H9 (cell line): ENCODE measurements at regions not wholly inside any gene's neighbourhood (a gene's known extent, or its start where the extent isn't known, plus 50 kb on each side); places are given as distances from the start of the nearest gene placed in this dataset.

ENCODE experiments used
- DNase-seq: peaks from one replicate; pipeline ENCODE4 v3.0.0-alpha.2; 2017
- H2AFZ ChIP-seq: one replicate; pipeline ENCODE4 v1.6.1; 2013; ENCODE audit warnings: mild to moderate bottlenecking, low read length, control low read depth, moderate library complexity
- H2AK5ac ChIP-seq: 2 replicates; pipeline ENCODE4 v1.6.1; 2013; ENCODE audit warnings: low read length, control low read depth, mixed read lengths; ENCODE audit not compliant: insufficient read length
- H2BK120ac ChIP-seq: one replicate; pipeline ENCODE4 v1.6.1; 2013; ENCODE audit warnings: low read depth, mild to moderate bottlenecking, low read length, control low read depth, inconsistent platforms; ENCODE audit not compliant: poor library complexity, severe bottlenecking
- H2BK12ac ChIP-seq: 2 replicates; pipeline ENCODE4 v1.6.1; 2013; ENCODE audit warnings: low read length, control low read depth, mixed read lengths, low read depth; ENCODE audit not compliant: insufficient read length
- H2BK15ac ChIP-seq: 2 replicates; pipeline ENCODE4 v1.6.1; 2013; ENCODE audit warnings: low read depth, low read length, control low read depth
- H2BK20ac ChIP-seq: one replicate; pipeline ENCODE4 v1.6.1; 2013; ENCODE audit warnings: low read depth, mild to moderate bottlenecking, low read length, control low read depth, inconsistent platforms; ENCODE audit not compliant: poor library complexity, severe bottlenecking
- H2BK5ac ChIP-seq: 2 replicates; pipeline ENCODE4 v1.6.1; 2013; ENCODE audit warnings: low read length, control low read depth, mixed read lengths; ENCODE audit not compliant: insufficient read length
- H3K14ac ChIP-seq: 2 replicates; pipeline ENCODE4 v1.6.1; 2013; ENCODE audit warnings: low read length, control low read depth; ENCODE audit not compliant: insufficient read depth
- H3K18ac ChIP-seq: 2 replicates; pipeline ENCODE4 v1.6.1; 2013; ENCODE audit warnings: low read depth, mild to moderate bottlenecking, mixed read lengths, low read length, control low read depth; ENCODE audit not compliant: insufficient read length
- H3K23ac ChIP-seq: 2 replicates; pipeline ENCODE4 v1.6.1; 2013; ENCODE audit warnings: low read length, control low read depth, mixed read lengths, low read depth; ENCODE audit not compliant: insufficient read length
- H3K23me2 ChIP-seq: 2 replicates; pipeline ENCODE4 v1.6.1; 2013; ENCODE audit warnings: low read depth, mild to moderate bottlenecking, mixed read lengths, low read length, control low read depth; ENCODE audit not compliant: insufficient read length, poor library complexity, severe bottlenecking
- H3K27ac ChIP-seq: 2 replicates; pipeline ENCODE4 v1.5.1; 2013; ENCODE audit warnings: low read length, control low read depth, mixed read lengths, low read depth; ENCODE audit not compliant: insufficient read length
- H3K27me3 ChIP-seq: 2 replicates; pipeline ENCODE4 v1.6.1; 2013; ENCODE audit warnings: low read length, control low read depth, inconsistent platforms; ENCODE audit not compliant: insufficient read depth
- H3K4ac ChIP-seq: 2 replicates; pipeline ENCODE4 v1.6.1; 2013; ENCODE audit warnings: low read depth, mild to moderate bottlenecking, control low read depth, inconsistent platforms, low read length, moderate library complexity
- H3K4me1 ChIP-seq: 2 replicates; pipeline ENCODE4 v1.6.1; 2013; ENCODE audit warnings: low read length, control low read depth, inconsistent platforms; ENCODE audit not compliant: insufficient read depth
- H3K4me2 ChIP-seq: 2 replicates; pipeline ENCODE4 v1.6.1; 2013; ENCODE audit warnings: low read length, control low read depth, mixed read lengths; ENCODE audit not compliant: insufficient read length, insufficient read depth
- H3K56ac ChIP-seq: 2 replicates; pipeline ENCODE4 v1.6.1; 2013; ENCODE audit warnings: low read depth, mild to moderate bottlenecking, mixed read lengths, low read length, control low read depth; ENCODE audit not compliant: insufficient read length
- H3K79me1 ChIP-seq: 2 replicates; pipeline ENCODE4 v1.6.1; 2013; ENCODE audit warnings: low read depth, mild to moderate bottlenecking, moderate library complexity, low read length, control low read depth, inconsistent platforms; ENCODE audit not compliant: insufficient read depth, poor library complexity, severe bottlenecking
- H3K79me2 ChIP-seq: 2 replicates; pipeline ENCODE4 v1.6.1; 2013; ENCODE audit warnings: low read length, control low read depth, inconsistent platforms; ENCODE audit not compliant: insufficient read depth
- H3K9ac ChIP-seq: 2 replicates; pipeline ENCODE4 v1.6.1; 2013; ENCODE audit warnings: low read length, control low read depth, mixed read lengths; ENCODE audit not compliant: insufficient read length; ENCODE audit errors: extremely low read depth
- H3K9me3 ChIP-seq: one replicate; pipeline ENCODE4 v1.6.1; 2013; ENCODE audit warnings: low read depth, low read length, inconsistent platforms; ENCODE audit not compliant: control insufficient read depth
- H3T11ph ChIP-seq: one replicate; pipeline ENCODE4 v1.6.1; 2013; ENCODE audit warnings: mild to moderate bottlenecking, low read length, control low read depth, inconsistent platforms
- H4K20me1 ChIP-seq: one replicate; pipeline ENCODE4 v1.6.1; 2013; ENCODE audit not compliant: control insufficient read depth, insufficient read length, insufficient read depth
- H4K5ac ChIP-seq: 2 replicates; pipeline ENCODE4 v1.6.1; 2013; ENCODE audit warnings: low read depth, mild to moderate bottlenecking, mixed read lengths, low read length, control low read depth; ENCODE audit not compliant: insufficient read length
- H4K8ac ChIP-seq: replicated peaks from 2 replicates; pipeline ENCODE4 v1.6.1; 2013; ENCODE audit warnings: low read length, control low read depth, mixed read lengths, low read depth; ENCODE audit not compliant: insufficient read length
- H4K91ac ChIP-seq: 2 replicates; pipeline ENCODE4 v1.6.1; 2013; ENCODE audit warnings: low read depth, mild to moderate bottlenecking, moderate library complexity, mixed read lengths, low read length, control low read depth; ENCODE audit not compliant: insufficient read length
- H3K27ac Mint-ChIP-seq, 3 experiments: 2 replicates in 2 of 3; 3 replicates in 1 of 3; pipeline ENCODE4 v1.8.0; 2020 to 2021; ENCODE audit warnings: mixed read lengths in 3 of 3, mild to moderate bottlenecking in 1 of 3, moderate library complexity in 1 of 3
- H3K27me3 Mint-ChIP-seq: 2 replicates; pipeline ENCODE4 v1.8.0; 2021; ENCODE audit warnings: low read depth, mild to moderate bottlenecking, moderate library complexity, mixed read lengths
- H3K36me3 Mint-ChIP-seq, 3 experiments: 2 replicates in 2 of 3; 3 replicates in 1 of 3; pipeline ENCODE4 v1.8.0; 2020 to 2021; ENCODE audit warnings: low read depth in 3 of 3, mixed read lengths in 3 of 3; ENCODE audit not compliant: insufficient read depth in 1 of 3
- H3K4me1 Mint-ChIP-seq, 2 experiments: 2 replicates each; pipeline ENCODE4 v1.8.0; 2020; ENCODE audit warnings: mixed read lengths in 2 of 2
- H3K4me3 Mint-ChIP-seq, 2 experiments: 2 replicates in 1 of 2; 3 replicates in 1 of 2; pipeline ENCODE4 v1.8.0; 2020 to 2021; ENCODE audit warnings: mild to moderate bottlenecking in 2 of 2, mixed read lengths in 2 of 2, moderate library complexity in 1 of 2
- H3K9me3 Mint-ChIP-seq, 2 experiments: 2 replicates in 1 of 2; 3 replicates in 1 of 2; pipeline ENCODE4 v1.8.0; 2020; ENCODE audit warnings: mild to moderate bottlenecking in 2 of 2, mixed read lengths in 2 of 2, moderate library complexity in 1 of 2
- WGBS: extraction: QIAGEN DNeasy Blood & Tissue Kit; methylation state at CpG from one replicate; pipeline ENCODE4 v1.1.7; 2013; ENCODE audit warnings: missing lambda C conversion rate, low lambda C conversion rate, mixed read lengths; ENCODE audit not compliant: insufficient read length; ENCODE audit errors: extremely low coverage; 5-methylcytosine and 5-hydroxymethylcytosine counted together
- TF ChIP-seq, protein P1 (sequence below): fragments of 200-600 bp; sonication (generic); conservative IDR thresholded peaks from 3 replicates; pipeline ENCODE4 v1.8.0; 2021; ENCODE audit warnings: antibody characterized with exemption, mild to moderate bottlenecking

DNA sequence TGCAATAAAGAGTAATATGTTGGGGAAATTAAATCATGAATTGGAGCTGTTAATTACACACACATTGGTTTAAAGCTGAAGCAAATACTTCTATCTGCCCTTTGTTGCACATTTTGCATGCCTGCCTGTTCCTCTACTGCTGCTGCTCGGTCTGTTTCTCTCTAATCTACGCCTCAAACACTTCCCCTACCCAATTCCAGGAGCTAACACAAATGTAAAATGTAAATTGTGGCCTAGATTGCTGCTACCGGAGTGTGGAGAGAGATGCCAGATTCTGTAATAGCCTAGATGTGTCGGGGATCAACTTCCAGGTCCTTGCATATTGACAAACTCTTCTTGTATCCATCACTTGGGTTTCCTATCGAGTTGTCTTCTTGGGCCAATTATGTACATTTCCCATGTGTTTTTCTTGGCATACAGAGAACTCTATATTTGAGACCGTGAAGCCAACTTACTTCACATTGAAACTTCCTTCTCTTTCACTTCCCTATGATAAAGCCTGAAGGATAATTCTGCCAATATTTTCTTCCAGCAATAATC is 450.4 kb upstream of the NR2F2 start:
- H4K91ac ChIP-seq = no peak overlapping the region
- no peak overlapping the region for H4K8ac ChIP-seq
- DNase-seq = no peak
- Mint-ChIP-seq H3K4me3 (no peak overlapping the region), H3K4me1 (peaks cover 11 to 17% of the 10 kb centered on the region in 2 experiments), H3K9me3 (no peaks in the 10 kb centered on the region), H3K36me3 (no peaks in the 10 kb centered on the region), H3K27ac (no peak overlapping the region; a peak in 1 of 7 replicates), H3K27me3 (peaks cover 2% of the 10 kb centered on the region; the same call in 1 of the 2 replicates)
- no peak overlapping the region for H2BK5ac ChIP-seq
- H3K23me2 ChIP-seq = no peaks in the 10 kb centered on the region
- no peak overlapping the region for H4K5ac ChIP-seq
- no peak overlapping the region for H3K23ac ChIP-seq
- no peaks in the 10 kb centered on the region for H3K79me2 ChIP-seq
- H3K4ac ChIP-seq = no peak overlapping the region
- H3K18ac ChIP-seq = no peak overlapping the region
- H3K4me2 ChIP-seq = no peak overlapping the region
- no peak overlapping the region for H3K14ac ChIP-seq
- no peak overlapping the region for H3K9ac ChIP-seq
- no peak overlapping the region for H2AFZ ChIP-seq
- H2BK15ac ChIP-seq = no peak overlapping the region
- no peak overlapping the region for H3K56ac ChIP-seq
- H2AK5ac ChIP-seq = no peak overlapping the region
- peaks cover 6% of the 10 kb centered on the region; the same call in 1 of the 2 replicates for H3K4me1 ChIP-seq
- no peak overlapping the region for H2BK20ac ChIP-seq
- H3K79me1 ChIP-seq = no peaks in the 10 kb centered on the region
- TF ChIP-seq, protein P1, sequence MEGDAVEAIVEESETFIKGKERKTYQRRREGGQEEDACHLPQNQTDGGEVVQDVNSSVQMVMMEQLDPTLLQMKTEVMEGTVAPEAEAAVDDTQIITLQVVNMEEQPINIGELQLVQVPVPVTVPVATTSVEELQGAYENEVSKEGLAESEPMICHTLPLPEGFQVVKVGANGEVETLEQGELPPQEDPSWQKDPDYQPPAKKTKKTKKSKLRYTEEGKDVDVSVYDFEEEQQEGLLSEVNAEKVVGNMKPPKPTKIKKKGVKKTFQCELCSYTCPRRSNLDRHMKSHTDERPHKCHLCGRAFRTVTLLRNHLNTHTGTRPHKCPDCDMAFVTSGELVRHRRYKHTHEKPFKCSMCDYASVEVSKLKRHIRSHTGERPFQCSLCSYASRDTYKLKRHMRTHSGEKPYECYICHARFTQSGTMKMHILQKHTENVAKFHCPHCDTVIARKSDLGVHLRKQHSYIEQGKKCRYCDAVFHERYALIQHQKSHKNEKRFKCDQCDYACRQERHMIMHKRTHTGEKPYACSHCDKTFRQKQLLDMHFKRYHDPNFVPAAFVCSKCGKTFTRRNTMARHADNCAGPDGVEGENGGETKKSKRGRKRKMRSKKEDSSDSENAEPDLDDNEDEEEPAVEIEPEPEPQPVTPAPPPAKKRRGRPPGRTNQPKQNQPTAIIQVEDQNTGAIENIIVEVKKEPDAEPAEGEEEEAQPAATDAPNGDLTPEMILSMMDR = no peak
- H2BK120ac ChIP-seq = no peak overlapping the region
- H3K27ac ChIP-seq = no peak overlapping the region
- no peak overlapping the region for H2BK12ac ChIP-seq
- no peak overlapping the region for H3T11ph ChIP-seq
- H3K27me3 ChIP-seq = no peaks in the 10 kb centered on the region
- no CpG with 5 or more reads among the region's 6 CpGs for WGBS
- H3K9me3 ChIP-seq = no peaks in the 10 kb centered on the region
- H4K20me1 ChIP-seq = no peaks in the 10 kb centered on the region
